ENCODE measurements at regions not wholly inside any gene's neighbourhood (a gene's known extent, or its start where the extent isn't known, plus 50 kb on each side); places are given as distances from the start of the nearest gene placed in this dataset.
A peak's percentile ranks its signal among the peaks of the same experiment; 100 is the strongest.
"Not testable (repeated sequence)": the region's sequence is repeated elsewhere in the genome, so short reads cannot be mapped to it uniquely, and the experiment has no call there.

DNA sequence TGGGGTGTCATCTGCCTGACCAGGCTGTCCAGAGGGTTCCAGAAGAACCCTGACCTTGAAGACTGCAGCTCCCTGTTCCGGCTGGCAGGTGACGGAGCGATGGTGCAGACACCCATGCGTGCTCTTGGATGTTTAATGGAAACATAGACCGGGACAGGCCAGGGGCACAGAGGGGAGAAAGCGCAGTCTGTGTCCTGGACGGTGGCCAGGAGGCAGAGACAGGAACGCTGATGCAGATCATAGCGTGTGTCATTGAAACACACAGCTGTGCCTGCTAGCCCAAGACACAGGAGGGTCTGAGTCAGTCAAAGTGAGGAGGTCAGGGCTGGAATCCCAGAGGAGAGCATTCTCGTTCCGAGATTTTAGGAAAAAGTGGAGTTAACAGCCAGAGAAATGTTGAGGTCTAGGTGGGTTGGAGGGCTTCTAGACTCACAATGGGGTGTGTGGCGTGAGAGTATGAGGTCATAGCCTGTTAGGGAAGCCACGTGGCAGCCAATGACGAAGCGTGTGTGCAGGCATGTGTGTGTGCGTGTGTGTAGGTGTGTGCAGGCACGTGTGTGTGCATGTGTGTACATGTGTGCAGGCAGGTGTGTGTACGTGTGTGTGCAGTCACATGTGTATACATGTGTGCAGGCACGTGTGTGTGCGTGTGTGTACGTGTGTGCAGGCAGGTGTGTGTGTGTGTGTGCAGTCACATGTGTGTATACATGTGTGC lies 167.0 kb downstream of the ERMARD start:
- intact Hi-C loops (cut with DNase I) = no loop called here
- no peak for DNase-seq
- Histone ChIP-seq H3K4me3 (ENCODE audit: low read length in 2 of 2) (no peak overlapping the region), H3K36me3 (ENCODE audit: control insufficient read depth in 1 of 2, insufficient read depth in 2 of 2, low read length in 1 of 2) (no peaks in the 10 kb centered on the region), H3K27ac (ENCODE audit: low read depth in 1 of 2, low read length in 2 of 2) (no peak overlapping the region), H3K9me3 (ENCODE audit: control insufficient read depth, low read length) (no peaks in the 10 kb centered on the region), H3K27me3 (ENCODE audit: control insufficient read depth in 1 of 2, insufficient read depth in 2 of 2, low read length in 1 of 2) (no peaks in the 10 kb centered on the region), H3K4me1 (ENCODE audit: control insufficient read depth in 1 of 2, insufficient read depth in 2 of 2, low read length in 2 of 2) (no peaks in the 10 kb centered on the region)
- no peak for ATAC-seq (ENCODE audit: low FRiP score)
- whole genome bisulfite sequencing, 2 donors = 78 to 79% methylated on average over 21 of the region's 21 CpGs

DNA sequence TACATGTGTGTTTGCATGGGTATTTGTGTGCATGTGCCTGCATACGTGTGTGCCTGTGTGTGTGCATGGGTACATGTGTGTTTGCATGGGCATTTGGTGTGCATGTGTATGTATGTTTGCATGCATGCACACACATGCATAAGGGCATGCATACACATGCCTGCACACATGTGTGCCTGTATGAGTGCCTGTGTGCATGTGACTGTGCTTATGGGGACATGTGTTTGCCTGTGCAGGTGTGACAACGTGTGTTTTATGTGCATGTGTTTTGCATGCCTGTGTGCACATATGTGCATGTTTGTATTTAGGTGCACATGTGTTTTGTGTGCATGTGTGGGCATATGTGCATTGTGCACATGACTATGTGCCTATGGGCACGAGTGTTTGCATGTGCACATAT lies 165.7 kb downstream of the ERMARD start:
- Histone ChIP-seq H3K27me3 (ENCODE audit: control insufficient read depth in 1 of 2, insufficient read depth in 2 of 2, low read length in 1 of 2) (no peaks in the 10 kb centered on the region), H3K36me3 (ENCODE audit: control insufficient read depth in 1 of 2, insufficient read depth in 2 of 2, low read length in 1 of 2) (no peaks in the 10 kb centered on the region), H3K9me3 (ENCODE audit: control insufficient read depth, low read length) (no peaks in the 10 kb centered on the region), H3K4me1 (ENCODE audit: control insufficient read depth in 1 of 2, insufficient read depth in 2 of 2, low read length in 2 of 2) (no peaks in the 10 kb centered on the region), H3K27ac (ENCODE audit: low read depth in 1 of 2, low read length in 2 of 2) (no peak overlapping the region), H3K4me3 (ENCODE audit: low read length in 2 of 2) (no peak overlapping the region)
- 84 to 86% methylated on average over 3 of the region's 3 CpGs for WGBS, 2 donors
- intact Hi-C loops (cut with DNase I) = no loop called here
- ATAC-seq (ENCODE audit: low FRiP score) (no peak), DNase-seq (no peak)

DNA sequence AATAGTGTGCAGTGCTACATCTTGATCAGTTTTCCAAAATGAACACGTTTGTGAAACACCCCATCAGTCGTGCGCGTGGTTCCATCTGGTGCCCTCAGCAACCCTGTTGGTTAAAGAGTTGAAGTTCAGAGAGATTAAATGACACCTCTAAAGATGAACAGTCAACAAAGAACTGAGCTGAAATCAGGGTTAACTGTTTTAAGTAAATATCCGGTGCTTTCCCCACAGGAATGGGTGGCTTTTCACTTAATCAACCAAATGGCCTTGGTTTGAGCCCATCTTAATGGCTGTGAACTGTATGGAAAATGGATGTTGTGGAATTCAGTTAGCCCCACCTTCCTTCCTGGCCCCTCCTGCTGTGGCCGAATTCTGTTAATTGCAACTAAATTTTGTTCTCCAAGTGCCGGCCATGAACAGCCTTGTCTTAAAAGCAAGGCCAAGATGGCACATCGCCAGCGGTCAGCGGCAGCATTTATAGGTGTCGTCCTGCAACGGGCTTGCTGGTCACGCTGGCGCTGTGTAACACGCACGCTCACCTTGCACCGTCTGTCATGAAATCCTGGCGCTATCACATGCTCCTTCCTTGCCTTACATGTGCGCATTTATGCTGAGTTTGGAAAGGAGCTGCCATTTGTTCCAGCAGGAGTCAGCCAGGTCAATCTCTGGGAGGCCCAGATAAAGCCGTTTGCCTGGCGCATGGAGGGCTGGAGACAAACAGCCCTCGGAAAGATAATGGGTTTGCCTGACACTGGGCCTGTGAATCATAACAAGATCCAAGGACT lies 164.5 kb downstream of the ERMARD start:
- DNase-seq = peak in 1 of 2 donors; percentile 31
- ATAC-seq (ENCODE audit: low FRiP score) = no peak
- H3K36me3 ChIP-seq (ENCODE audit: control insufficient read depth in 1 of 2, insufficient read depth in 2 of 2, low read length in 1 of 2) = no peaks in the 10 kb centered on the region
- H3K27me3 ChIP-seq (ENCODE audit: control insufficient read depth in 1 of 2, insufficient read depth in 2 of 2, low read length in 1 of 2) = no peaks in the 10 kb centered on the region
- intact Hi-C loops (cut with DNase I) = no loop called here
- no peaks in the 10 kb centered on the region for H3K4me1 ChIP-seq (ENCODE audit: control insufficient read depth in 1 of 2, insufficient read depth in 2 of 2, low read length in 2 of 2)
- no peak overlapping the region for H3K27ac ChIP-seq (ENCODE audit: low read depth in 1 of 2, low read length in 2 of 2)
- H3K9me3 ChIP-seq (ENCODE audit: control insufficient read depth, low read length) = no peaks in the 10 kb centered on the region
- no peak overlapping the region for H3K4me3 ChIP-seq (ENCODE audit: low read length in 2 of 2)
- 78 to 86% methylated on average over 22 of the region's 22 CpGs for WGBS, 2 donors

DNA sequence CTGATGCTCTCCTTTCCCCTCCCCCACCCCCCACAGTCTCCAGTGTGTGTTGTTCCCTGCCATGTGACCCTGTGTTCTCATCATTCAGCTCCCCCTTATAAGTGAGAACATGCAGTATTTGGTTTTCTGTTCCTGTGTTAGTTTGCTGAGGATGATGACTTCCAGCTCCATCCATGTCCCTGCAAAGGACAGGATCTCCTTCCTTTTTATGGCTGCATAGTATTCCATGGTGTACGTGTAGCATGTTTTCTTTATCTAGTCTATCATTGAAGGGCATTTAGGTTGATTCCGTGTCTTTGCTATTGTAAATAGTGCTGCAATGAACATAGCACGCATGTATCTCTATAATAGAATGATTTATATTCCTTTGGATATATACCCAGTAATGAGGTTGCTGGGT lies 162.3 kb downstream of the ERMARD start:
- H3K4me3 ChIP-seq (ENCODE audit: low read length in 2 of 2); H3K27ac ChIP-seq (ENCODE audit: low read depth in 1 of 2, low read length in 2 of 2); ATAC-seq (ENCODE audit: low FRiP score); DNase-seq; H3K9me3 ChIP-seq (ENCODE audit: control insufficient read depth, low read length); intact Hi-C loops (cut with DNase I); H3K27me3 ChIP-seq (ENCODE audit: control insufficient read depth in 1 of 2, insufficient read depth in 2 of 2, low read length in 1 of 2); H3K4me1 ChIP-seq (ENCODE audit: control insufficient read depth in 1 of 2, insufficient read depth in 2 of 2, low read length in 2 of 2); H3K36me3 ChIP-seq (ENCODE audit: control insufficient read depth in 1 of 2, insufficient read depth in 2 of 2, low read length in 1 of 2): not testable (repeated sequence)
- WGBS, 2 donors = 93 to 94% methylated on average over 3 of the region's 3 CpGs

DNA sequence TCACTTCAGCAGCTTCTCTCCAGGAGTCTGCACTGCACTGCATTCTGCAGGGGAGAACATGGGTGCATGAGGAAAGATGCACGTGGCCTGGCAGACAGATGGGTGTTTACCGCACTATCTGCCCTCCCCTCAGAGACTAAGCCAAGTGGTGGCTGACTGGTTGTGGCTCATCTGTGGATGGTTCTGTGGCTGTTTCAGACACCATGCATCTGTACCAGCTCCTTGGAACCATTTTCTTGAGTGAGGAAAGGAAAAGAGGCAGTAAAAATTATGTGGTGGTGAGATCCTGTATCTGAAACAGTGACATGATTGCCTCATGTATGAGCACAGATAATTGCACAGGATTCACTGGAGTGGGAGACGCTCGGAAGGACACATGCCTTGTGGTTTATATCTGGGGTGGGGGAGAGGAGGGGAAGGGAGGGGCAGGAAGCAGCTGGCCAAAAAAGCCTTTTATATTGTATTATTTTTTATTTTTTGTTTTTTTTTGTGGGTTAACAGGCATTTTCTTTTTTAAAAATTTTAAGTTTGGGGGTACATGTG lies 161.7 kb downstream of the ERMARD start:
- Histone ChIP-seq H3K36me3 (ENCODE audit: control insufficient read depth in 1 of 2, insufficient read depth in 2 of 2, low read length in 1 of 2) (no peaks in the 10 kb centered on the region), H3K9me3 (ENCODE audit: control insufficient read depth, low read length) (no peaks in the 10 kb centered on the region), H3K27ac (ENCODE audit: low read depth in 1 of 2, low read length in 2 of 2) (no peak overlapping the region), H3K4me1 (ENCODE audit: control insufficient read depth in 1 of 2, insufficient read depth in 2 of 2, low read length in 2 of 2) (no peaks in the 10 kb centered on the region), H3K27me3 (ENCODE audit: control insufficient read depth in 1 of 2, insufficient read depth in 2 of 2, low read length in 1 of 2) (no peaks in the 10 kb centered on the region), H3K4me3 (ENCODE audit: low read length in 2 of 2) (no peak overlapping the region)
- 70 to 73% methylated on average over 4 of the region's 4 CpGs for WGBS, 2 donors
- intact Hi-C loops (cut with DNase I) = no loop called here
- DNase-seq (no peak), ATAC-seq (ENCODE audit: low FRiP score) (no peak)

DNA sequence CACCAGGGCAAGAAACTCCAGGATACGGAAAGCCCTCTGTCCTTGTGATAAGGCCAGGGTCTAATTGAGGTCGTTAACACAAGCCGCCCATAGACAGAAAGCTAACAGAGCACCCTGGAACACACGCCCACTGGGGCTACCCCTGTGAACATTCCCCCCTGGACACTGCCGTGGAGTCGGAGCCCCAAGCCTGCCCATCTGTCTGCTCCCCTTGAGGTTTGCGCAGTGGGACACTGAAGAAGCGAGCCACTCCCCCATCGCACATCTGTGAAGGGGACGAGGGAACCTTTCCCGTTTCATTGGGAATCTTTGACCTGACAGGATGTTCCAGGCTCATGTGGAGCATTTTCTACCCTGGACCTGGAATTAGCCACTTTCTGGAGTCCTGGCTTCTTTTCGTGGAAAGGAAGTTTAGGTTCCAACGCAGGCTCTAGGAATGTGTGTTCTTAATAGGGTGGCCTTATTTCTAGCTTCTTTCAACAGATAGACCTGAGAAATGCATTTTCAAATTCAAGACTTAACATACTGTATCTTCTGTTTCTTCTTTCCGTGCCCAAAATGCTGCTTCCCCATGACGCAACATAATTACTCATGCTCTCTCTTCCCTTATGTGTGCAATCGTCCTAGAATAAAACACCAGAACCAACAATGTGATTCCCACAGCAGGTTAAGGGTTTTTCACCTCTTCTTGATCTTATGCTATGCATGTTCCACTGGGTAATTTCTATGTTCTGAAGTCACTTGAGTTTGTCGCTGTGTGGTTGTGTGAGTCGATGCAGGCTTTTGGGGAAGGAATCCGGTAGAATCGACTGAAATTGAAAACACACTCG lies 161.1 kb downstream of the ERMARD start:
- 82 to 85% methylated on average over 21 of the region's 21 CpGs for WGBS, 2 donors
- Histone ChIP-seq H3K27me3 (ENCODE audit: control insufficient read depth in 1 of 2, insufficient read depth in 2 of 2, low read length in 1 of 2) (no peaks in the 10 kb centered on the region), H3K36me3 (ENCODE audit: control insufficient read depth in 1 of 2, insufficient read depth in 2 of 2, low read length in 1 of 2) (no peaks in the 10 kb centered on the region), H3K27ac (ENCODE audit: low read depth in 1 of 2, low read length in 2 of 2) (no peak overlapping the region), H3K4me3 (ENCODE audit: low read length in 2 of 2) (no peak overlapping the region), H3K9me3 (ENCODE audit: control insufficient read depth, low read length) (no peaks in the 10 kb centered on the region), H3K4me1 (ENCODE audit: control insufficient read depth in 1 of 2, insufficient read depth in 2 of 2, low read length in 2 of 2) (no peaks in the 10 kb centered on the region)
- ATAC-seq (ENCODE audit: low FRiP score) (no peak), DNase-seq (no peak)
- intact Hi-C loops (cut with DNase I) = no loop called here

DNA sequence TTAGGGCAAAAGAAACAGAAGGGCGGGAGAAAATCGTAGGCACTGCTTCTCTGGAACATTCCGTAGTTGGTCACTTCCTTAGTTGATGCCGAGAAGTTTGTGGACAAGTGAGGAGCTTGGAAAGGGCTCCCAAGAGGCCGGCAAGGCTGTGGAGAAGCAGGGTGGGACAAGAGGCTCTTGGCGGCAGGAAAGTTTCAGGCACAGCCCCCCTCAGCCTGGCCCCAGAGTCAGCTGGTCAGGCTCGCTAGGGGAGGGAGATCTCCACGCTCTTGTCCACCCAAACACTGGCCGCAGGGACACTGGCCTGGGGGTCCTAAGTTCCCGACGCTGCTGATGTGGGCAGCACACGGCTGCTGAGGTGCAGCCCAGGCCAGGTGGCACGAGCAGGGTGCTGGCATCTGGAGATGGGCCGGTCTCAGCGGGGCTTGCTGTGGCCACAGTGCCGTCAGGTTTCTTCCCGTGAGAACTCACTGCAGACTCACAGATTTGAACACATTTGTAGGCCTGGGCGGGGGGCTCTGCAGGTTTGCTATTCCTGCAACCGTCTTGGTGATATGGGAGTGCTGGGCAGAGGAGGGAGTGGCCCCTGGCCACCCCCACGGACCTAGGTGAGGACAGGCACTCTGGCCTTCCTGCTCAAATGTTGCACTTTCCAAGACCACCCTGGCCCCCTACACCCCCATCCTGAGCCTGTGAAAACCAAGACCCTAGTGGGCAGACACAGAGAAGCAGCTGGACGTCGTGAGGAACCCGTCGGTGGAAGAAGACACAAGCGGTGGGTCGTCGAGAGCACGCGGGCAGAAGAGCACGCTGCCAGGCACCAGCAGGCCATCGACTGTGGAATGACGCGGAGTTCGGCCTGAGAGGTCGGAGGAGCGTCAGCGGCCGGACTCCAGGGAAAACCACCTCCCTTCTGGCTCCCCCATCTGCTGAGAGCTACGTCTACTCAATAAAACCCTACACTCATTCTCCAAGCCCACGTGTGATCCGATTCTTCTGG lies 160.1 kb downstream of the ERMARD start:
- Histone ChIP-seq H3K36me3 (ENCODE audit: control insufficient read depth in 1 of 2, insufficient read depth in 2 of 2, low read length in 1 of 2) (no peaks in the 10 kb centered on the region), H3K27ac (ENCODE audit: low read depth in 1 of 2, low read length in 2 of 2) (no peak overlapping the region), H3K9me3 (ENCODE audit: control insufficient read depth, low read length) (no peaks in the 10 kb centered on the region), H3K27me3 (ENCODE audit: control insufficient read depth in 1 of 2, insufficient read depth in 2 of 2, low read length in 1 of 2) (no peaks in the 10 kb centered on the region), H3K4me3 (ENCODE audit: low read length in 2 of 2) (no peak overlapping the region), H3K4me1 (ENCODE audit: control insufficient read depth in 1 of 2, insufficient read depth in 2 of 2, low read length in 2 of 2) (no peaks in the 10 kb centered on the region)
- DNase-seq (no peak), ATAC-seq (ENCODE audit: low FRiP score) (no peak)
- intact Hi-C loops (cut with DNase I) = no loop called here
- WGBS, 2 donors = 88 to 91% methylated on average over 41 of the region's 41 CpGs

DNA sequence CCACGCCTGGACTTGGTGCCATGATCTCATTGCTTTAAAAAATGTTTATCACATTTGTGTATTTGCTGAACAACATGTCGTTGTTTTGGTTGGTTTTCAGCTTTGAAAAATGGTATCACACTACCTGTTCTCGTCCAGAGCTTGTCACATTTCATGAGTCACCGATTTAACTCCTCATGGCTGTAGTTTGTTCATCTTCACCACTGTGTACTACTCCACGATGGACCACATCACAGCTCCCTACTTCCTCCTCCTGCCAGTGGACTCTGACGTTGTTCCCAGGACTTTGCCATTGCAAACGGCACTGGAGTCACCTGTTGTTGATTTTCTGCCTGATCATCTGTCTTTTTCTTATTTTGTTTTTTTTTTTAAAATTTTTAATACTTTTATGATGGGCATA lies 157.7 kb downstream of the ERMARD start:
- Histone ChIP-seq H3K4me1 (ENCODE audit: control insufficient read depth in 1 of 2, insufficient read depth in 2 of 2, low read length in 2 of 2) (no peaks in the 10 kb centered on the region), H3K36me3 (ENCODE audit: control insufficient read depth in 1 of 2, insufficient read depth in 2 of 2, low read length in 1 of 2) (no peaks in the 10 kb centered on the region), H3K27ac (ENCODE audit: low read depth in 1 of 2, low read length in 2 of 2) (no peak overlapping the region), H3K27me3 (ENCODE audit: control insufficient read depth in 1 of 2, insufficient read depth in 2 of 2, low read length in 1 of 2) (no peaks in the 10 kb centered on the region), H3K9me3 (ENCODE audit: control insufficient read depth, low read length) (no peaks in the 10 kb centered on the region), H3K4me3 (ENCODE audit: low read length in 2 of 2) (no peak overlapping the region)
- no peak for DNase-seq
- intact Hi-C loops (cut with DNase I) = no loop called here
- WGBS, 2 donors = 77 to 80% methylated on average over 7 of the region's 7 CpGs
- ATAC-seq (ENCODE audit: low FRiP score) = no peak
